ENCODE measurements at regions not wholly inside any gene's neighbourhood (a gene's known extent, or its start where the extent isn't known, plus 50 kb on each side); places are given as distances from the start of the nearest gene placed in this dataset.
"Not testable (repeated sequence)": the region's sequence is repeated elsewhere in the genome, so short reads cannot be mapped to it uniquely, and the experiment has no call there.

DNA sequence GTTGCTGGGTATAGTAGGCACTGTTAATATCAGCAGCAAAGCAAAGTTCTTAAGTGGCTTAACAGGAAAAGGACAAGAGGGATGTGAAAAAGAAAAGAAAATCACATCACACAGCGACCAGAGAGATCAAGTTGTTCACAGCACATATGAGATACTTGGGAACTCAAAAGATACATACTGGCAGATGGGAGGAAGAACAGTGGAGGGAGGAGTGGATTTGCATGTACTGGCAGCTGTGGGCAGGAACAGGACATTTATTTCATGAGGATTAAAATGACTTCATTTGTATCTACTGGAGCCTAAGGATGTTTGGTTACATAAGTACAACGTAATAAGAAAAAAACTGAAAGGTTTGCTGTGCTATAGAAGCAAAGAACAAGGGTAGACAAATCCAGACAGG lies 136.5 kb upstream of the IFNG-AS1 start:
- DNase-seq = no peak

DNA sequence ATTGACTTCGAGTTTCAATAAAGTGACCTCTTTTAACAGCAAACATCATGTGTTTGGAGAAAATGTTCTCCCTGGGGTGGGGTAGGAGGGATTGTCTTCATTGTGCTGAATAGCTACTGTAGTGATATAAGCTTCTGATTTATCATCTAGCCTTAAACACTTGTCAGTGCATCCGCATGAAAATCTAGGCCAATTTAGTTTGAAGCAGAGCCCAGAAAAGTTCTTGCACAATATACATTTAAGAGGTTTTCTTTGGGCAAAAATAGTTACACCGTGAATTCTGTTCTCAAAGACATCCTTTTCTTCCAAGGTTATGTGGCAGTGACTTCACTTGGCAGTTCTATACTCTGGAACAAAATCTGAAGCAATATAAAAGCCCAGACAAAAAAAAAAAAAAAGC lies 136.0 kb upstream of the IFNG-AS1 start:
- DNase-seq = peak; percentile 76

DNA sequence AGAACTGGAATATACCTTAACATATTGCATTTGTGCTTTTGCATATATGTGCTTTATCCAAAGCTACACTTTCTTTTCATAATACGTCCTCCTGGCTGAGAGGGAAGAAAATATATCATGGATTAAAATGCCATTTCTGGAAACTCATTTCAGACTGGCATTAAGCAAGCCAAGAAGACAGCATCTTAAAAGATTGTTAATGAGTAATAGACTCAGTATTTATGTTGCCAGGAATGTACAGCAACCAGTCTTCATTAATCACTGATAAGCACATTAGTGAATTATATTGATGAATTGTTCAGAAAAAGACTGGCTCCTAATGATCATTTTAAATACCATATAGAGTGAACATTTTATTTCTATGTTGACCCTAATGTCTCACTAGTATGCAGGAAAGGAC lies 134.9 kb upstream of the IFNG-AS1 start:
- DNase-seq = peak; percentile 9

DNA sequence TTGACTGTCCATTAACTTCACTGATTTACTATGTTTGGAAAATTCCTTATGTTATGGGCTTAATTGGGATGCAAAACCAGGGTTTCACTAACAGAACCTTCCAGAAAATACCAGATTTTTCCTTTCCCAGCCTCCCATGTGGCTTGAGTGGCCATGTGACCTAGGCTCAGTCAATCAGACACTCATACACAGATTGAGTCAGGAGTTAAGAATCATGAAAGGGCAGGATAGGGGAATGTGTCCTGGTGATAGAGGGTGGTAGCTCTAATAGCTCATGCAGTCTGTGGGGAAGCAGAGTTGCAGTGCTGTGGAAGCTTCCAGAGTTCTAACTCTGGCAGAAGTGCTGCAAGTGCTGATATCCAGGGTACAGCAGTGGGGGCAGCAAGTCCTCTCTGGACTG lies 134.1 kb upstream of the IFNG-AS1 start:
- DNase-seq = peak; percentile 7

DNA sequence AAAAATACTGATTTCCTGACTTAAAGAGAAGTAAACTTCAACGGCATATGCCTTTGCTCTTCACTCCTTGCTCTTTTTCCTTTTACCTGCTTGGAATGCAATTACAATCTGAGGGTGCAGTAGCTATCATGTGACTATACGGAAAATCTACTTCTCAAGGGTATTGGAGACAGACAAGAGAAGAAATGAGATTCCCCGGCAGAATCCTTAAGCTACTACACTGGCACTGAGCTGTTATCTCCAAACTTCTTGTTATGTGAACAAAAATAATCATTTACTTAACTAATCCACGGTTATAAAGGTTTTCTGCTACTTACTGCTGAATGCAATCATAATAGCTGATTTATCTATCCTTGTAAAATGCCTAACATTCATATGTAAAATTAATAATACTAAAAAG lies 118.0 kb upstream of the IFNG-AS1 start:
- DNase-seq = no peak

DNA sequence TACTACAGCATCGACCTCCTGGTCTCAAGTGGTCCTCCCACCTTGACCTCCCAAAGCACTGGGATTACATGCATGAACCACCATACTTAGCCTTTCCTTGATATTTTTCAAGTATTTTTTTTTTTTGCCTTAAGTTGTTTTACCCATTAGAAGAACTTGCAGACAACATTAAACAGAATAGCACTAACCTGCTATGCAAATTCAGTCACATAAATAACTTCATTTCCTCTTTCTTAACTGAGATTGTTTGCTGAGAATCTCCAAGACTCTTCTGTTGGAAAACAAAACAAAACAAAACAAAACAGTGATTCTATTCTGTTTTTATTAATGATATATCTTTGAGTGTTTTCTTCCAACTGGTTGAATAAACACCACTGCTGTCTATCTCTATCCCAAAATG lies 115.9 kb upstream of the IFNG-AS1 start:
- DNase-seq = no peak

DNA sequence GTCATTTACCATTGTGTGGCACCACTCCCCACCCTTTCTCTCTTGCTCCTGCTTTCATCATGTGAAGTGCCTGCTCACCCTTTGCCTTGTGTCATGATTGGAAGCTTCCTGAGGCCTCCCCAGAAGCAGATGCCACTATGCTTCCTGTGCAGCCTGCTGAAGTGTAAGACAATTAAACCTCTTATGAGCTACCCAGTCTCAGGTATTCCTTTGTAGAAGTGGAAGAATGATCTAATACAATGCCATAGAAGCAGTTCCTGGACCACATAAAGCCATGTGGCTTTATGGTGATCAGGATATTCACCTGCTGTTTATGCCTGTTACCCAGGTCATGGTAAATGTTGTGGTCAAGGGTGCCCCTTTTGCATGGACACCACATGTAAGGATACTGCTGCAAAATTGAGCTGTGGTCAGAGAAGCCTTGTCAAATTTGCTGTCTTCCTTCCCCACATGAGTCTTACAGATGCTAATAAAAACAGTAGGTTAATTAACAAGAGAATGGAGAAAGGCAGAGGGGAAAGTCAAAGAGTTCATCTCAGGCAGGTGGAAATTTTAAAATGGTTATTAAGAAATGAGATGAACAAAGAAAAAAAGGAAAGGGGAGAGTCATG lies 112.8 kb upstream of the IFNG-AS1 start:
- DNase-seq = no peak

DNA sequence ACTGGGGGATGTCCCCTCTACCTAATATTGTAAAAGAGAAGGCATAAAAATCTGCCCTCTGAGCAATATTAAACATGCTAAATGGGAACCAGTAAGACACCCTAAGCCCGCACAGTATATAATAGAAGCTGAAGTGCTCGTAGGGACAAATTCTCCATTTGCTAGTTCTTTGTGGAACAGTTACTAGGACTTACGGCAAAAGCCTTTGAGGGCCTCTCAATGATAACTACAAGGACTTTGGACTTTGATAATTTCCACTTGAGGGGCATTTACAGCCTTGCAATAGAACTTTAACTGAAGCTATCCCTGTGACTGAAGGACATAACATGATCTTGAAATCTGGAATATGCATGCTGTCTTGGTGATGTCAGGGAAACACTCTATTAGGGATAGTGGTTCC lies 111.5 kb upstream of the IFNG-AS1 start:
- no peak for DNase-seq

DNA sequence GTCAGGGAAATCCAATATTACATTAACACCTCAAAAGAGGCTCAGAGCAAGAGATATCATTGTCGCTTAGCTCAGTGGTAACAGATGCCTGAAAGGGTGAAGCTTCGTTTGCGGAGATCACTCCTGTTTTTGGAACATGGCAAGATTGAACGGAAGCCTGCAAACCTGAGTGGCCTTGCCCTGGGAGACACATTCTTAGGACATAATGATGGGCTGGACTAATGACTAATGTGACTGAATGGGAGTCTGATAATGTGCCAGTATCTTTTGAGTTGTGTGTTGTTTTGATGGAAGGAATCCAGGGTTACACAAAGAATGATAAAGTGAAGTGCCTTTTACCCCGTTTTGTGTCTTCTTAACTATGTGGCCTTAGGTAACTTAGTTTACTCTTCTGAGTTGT lies 109.3 kb upstream of the IFNG-AS1 start:
- DNase-seq = no peak

DNA sequence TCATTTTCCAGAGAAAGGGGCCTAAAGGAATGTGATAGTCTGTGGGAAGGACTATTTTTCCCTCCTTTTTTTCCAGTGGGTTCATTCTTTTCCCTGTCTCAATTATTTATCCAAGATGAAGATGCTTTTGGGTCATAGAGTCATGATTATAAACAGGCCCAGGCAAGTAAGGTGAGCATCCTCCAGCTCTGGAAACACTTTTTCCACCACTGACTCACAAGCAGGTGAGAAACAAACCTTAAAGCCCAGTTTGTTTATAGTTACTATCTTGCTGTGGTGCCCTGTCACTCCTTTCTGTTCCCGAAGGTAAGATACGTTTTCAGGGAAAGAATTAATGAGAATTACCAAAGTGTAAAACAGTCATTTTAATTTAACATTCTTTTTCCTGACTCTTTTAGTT lies 107.7 kb upstream of the IFNG-AS1 start:
- DNase-seq = no peak

DNA sequence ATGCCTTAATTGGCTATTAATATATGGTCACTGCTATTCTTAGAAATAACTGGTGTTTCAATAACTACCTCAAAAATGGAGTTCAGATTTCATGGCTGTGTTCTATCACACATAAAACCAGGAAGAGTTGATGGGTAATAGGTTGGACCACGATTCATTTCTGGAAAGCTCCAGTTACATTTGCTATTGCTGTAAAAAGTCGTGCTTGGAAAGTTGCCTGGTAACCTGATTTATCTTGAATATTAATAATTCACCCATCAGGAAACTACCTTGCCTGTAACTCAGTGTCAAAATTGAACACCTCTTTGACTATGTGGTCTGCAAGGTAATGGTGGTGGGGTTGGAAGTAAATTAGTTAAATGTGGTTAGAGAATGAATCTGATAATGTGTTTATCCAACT lies 104.7 kb upstream of the IFNG-AS1 start:
- DNase-seq = no peak

DNA sequence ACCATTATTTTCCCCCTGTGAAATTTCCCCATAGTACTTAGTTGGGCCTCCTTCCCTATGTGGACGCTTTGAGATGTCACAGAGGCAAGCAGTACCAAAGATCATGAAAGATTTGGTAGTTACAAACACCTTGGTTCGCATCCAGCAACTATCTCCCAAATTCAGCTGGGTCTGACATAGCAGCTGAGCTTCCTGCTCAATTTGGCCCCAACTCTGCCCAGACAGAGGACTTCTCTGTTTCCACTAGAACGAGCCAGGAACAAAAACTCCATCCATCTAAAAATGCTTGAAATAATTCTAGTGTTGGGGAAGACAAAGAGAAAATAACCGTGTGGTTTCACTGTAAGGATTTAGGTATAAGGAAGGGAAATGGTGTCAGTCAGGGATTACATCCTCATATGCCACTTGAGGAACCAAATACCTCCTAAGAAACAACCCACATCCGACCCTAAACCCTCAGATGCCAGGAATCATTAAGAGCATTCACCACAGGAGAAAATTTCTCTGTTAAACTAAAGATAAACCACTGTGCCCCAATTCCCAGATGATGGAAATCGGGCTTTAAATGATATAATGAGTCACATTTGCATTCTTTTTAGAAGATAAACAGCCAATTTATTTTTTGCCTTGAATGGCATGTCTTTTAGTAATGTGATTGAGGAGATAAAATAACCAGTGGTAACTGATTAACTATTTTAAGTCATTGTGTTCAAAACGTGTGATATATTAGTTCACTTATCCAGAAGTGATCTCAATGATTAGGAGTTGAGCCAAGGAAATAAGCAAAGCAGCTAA lies 103.7 kb upstream of the IFNG-AS1 start:
- peak; percentile 31 for DNase-seq

DNA sequence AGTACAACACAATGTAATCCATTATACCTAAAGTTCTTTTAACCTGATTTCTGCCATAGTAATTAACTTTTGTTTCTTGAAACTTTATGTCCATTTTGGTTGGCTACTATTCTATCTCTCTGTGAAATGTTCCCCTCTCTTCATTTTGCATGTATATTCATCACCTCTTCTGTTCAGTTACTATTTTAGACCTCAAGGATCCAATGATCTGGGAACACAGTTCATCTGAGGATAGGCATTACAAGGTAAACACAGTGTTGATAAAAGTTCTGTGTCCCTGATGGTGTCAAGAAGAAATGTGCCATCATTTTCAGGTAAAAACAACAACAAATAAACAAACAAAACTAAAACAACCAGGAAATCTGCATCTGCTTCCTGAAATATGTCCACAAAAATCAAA lies 102.2 kb upstream of the IFNG-AS1 start:
- DNase-seq = no peak

DNA sequence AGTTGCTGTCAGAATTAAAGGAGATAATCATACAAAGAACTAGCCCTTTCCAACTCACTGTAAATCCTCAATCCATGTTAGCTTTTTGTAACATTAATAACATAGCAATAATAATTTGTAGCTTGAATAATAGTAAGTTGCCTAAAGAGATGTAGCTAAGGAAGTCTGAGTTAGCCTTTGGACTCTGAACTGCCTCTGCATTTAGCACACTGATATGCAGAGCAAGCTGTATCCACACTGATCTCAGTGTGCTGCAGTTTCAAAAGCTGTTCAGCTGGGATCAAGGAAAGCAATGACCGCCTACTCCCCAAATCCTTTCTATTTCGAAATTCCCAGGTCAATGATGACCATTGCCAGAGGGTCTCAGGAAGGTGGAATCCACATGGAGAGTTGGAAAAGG lies 99.3 kb upstream of the IFNG-AS1 start:
- no peak for DNase-seq

DNA sequence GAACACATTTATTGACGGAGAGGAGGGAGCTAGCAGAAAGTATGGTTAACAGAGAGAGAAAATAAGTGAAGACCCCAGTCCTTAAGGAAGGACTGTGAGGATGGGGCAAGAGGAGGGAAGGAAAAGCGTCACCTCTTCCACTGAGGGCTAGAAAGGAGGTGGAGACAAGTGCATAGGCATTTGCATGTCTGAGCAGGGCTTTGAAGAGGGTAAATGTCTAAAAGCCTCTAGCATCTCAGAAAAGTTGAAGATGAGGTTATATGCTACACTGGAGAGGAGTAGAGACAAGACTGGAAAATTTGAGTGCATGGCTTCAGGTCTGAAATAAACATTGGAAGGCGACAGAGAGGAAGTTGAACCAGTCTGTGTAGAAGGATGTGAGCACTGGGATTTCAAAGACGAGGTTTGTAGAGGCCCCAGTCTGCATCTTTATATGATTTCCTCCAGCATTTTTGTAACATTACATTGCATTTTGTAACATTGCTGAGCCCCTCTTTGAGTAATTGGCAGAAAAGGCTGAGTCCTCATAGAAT lies 98.5 kb upstream of the IFNG-AS1 start:
- no peak for DNase-seq

DNA sequence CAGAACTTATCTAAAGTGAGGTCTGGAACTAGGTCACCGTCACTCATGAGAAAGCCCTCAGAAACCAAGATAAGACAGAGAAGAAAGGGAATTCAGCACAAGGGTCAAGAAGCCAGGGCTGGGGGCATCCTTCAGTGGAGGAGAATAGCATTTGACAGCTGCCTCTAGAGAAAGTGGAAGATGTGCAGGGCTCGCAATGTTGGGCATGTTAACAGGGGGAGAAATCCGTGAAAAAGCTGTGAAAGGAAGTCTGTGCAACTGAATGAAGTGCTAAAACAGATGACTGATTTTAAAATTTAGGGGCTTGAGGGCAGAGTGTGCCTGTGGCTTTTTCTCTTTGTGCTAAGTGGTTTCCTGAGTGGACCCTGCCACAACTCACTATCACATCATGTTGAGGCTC lies 97.7 kb upstream of the IFNG-AS1 start:
- DNase-seq = no peak

DNA sequence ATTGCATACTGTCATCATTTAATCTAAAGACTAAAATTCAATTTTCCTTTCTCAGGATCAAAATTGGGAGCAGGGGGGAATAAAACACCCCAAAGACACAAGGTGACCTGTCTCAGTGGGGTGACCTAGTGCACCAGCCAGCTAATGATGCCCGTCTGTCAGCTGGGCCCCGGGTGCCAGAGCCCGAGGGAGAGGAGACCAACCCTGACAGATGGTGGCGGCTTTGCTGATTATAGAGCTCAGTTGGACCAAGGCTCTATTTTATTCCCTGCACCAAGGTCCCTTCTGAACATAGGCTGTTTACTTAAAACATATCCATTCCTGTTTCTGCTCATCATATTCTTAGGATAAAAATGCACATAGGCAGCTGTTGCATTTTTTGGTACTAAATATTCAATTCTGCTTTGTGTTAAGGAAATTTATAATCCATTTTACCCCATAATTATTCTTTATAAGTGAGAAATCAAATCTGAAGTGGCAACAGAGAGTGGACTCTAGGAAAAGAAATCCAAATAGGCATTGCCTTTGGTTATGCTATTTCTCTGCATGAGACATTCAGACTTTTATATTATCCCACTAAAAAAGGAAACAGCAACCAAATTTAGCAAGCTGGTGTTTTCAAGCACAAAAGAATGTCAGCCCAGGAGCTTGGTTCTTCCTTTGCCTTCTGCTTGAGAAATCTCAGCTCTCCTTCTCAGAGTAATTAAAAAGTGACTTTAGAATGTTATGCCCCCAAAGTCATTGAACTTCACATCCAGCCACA lies 96.8 kb upstream of the IFNG-AS1 start:
- no peak for DNase-seq

DNA sequence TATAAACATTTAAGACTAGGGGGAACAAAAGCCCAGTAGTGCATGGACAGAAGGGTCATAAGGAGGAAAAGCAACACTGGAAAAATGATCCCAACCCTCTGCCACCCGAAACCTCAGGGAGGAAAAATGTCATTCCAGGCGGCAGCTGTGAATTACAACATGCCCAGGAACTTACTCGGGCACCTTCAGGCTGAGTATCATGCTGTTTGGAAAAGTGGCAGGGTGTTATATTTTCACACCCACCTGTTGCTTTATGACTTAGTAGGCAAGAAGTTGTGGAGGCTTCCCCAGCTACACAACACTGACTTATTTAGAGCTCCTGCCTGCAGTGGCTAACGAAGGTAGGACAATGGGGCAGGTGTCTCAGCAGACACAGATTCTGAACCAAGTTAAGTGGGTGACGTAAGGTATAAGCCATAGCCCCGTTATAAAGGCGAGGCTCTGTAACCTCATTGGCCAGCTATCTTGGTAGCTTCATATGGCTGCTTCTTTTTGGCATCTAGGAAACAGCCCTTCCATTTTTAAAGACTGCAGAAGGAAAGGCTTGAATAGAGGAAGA lies 96.1 kb upstream of the IFNG-AS1 start:
- DNase-seq = no peak

DNA sequence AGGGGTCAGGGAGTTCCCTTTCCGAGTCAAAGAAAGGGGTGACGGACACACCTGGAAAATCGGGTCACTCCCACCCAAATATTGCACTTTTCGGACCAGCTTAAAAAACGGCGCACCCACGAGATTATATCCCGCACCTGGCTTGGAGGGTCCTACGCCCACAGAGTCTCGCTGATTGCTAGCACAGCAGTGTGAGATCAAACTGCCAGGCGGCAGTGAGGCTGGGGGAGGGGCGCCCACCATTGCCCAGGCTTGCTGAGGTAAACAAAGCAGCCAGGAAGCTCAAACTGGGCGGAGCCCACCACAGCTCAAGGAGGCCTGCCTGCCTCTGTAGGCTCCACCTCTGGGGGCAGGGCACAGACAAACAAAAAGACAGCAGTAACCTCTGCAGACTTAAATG lies 88.8 kb upstream of the IFNG-AS1 start:
- not testable (repeated sequence) for DNase-seq

DNA sequence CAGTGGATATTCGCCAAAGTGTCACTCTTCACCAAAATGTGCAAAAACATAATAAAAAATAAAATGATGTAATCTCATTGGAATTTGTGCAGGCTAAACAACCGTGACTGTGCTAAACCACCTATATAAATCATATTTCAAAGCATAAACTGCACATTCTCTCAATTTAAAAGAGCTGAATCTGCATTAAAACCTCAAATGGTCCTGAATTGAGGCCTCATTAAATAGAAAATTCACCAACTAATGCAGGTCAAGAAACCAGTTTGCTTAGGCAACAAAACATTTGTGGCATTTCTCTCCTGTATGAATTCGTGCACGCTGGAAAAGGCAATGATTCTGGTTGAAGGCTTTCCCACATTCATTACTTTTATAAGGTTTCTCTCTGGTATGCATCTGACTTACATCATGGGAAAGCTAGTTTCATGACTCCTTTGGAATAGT lies 80.1 kb upstream of the IFNG-AS1 start:
- peak; percentile 86 for DNase-seq

DNA sequence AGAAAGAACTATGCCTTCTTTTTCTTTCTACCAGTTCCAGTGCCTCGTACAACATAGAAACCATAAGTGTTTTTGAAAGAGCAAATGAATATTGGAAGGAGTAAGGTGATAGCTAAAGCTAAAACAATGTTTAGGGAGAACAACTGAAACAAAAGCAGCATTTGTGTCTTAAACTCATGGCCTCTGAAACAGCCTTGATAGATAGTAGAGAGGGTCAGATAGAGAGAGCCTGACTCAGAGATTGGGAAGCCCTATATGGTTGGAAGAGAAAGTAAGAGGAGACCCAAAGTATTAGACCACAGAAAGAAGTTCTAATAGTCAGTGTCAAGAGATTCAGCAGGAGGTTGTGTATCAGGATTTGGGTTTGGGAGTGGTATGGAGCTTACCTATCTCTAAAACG lies 79.6 kb upstream of the IFNG-AS1 start:
- no peak for DNase-seq

DNA sequence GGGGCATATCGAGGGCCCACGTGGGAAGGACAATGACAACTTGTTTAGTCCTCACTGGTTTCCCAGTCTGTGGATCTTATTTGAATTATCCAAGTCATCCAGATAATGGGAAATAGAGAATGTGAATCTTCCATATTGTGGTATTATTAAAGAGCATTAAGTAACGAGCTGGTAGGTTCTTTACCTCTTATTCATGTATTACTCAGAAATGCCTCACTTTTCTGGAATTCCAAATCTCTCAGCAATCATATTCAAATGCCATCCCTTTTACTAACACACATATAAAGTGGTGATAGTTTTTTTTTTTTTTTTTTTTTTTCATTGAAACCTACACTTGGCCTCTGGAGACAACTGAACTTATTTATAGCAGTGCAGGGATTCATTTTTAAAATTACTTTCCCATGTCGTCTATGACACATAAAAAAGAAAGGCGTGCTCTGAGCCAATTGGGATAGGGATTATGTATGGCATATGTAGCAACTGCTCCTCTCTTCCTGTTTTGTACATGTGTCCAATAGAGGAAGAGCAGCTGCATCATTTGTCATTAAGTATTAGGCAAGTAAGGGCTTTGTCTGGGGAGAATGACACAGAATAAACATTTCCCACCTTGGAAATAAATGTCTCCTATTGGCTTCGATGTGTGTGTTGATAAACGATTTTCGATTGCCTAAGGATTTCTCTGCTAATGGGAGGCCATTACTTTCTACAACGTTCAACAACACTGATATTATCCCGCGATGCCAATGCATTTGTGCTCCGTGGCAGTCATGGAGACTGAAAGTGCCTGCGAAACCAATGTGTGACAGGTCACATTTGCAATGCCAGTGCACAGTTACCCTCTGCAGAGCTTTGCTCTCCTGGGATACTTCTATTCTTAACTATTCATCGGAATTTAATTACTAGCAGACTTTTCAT lies 78.6 kb upstream of the IFNG-AS1 start:
- peak; percentile 99 for DNase-seq

DNA sequence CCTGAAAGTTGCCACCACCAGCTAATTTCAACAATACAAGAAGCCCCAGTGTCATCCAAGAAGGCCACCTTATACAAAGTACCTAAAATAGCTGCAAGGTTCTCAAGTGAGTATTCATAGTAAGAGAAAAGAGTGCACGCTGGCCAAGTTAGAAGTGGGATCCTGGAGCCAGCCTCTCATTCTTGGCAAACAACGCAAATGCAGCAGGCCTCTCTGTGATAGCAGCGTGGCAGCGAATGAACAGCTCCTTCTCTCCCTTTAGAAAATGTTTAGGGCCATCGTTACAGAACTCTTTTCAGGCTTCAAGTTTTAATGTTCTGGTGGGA lies 78.0 kb upstream of the IFNG-AS1 start:
- DNase-seq = peak; percentile 9
